HCT116 (cell line): ENCODE measurements at regions not wholly inside any gene's neighbourhood (a gene's known extent, or its start where the extent isn't known, plus 50 kb on each side); places are given as distances from the start of the nearest gene placed in this dataset.

Source experiments
- ATAC-seq: fragments of 200-7000 bp; cut with Tn5 transposase; 2 replicates; pipeline ENCODE4 v1.9.1; 2020; ENCODE audit warnings: mild to moderate bottlenecking, moderate library complexity
- BruUV-seq: library from RNA; stranded (reverse); fragments of 400-500 nt; replicated peaks from 2 replicates; lab custom pipeline; 2021; lab: Mats Ljungman, UMichigan
- CTCF ChIA-PET: fragments of 300-600 bp; sonication (Branson Sonifier 250); formaldehyde crosslinking; loops from one replicate; lab custom pipeline; 2021; ENCODE audit warnings: antibody characterized with exemption; lab: Charles Lee
- POLR2A ChIA-PET: fragments of 300-600, 350-600 bp; sonication (Branson Sonifier 250); formaldehyde crosslinking; loops from one replicate; lab custom pipeline; 2021; ENCODE audit warnings: antibody characterized with exemption; lab: Charles Lee
- RAD21 ChIA-PET, 2 experiments: fragments of 300-600 bp; sonication (Branson Sonifier 250); formaldehyde crosslinking; loops; one replicate each; lab custom pipeline; 2023; ENCODE audit warnings: low total read pairs in 2 of 2; ENCODE audit not compliant: uncharacterized antibody in 2 of 2, unreplicated experiment in 2 of 2, low non-redundant PET in 1 of 2; lab: Charles Lee
- DNase-seq: peaks from one replicate; pipeline ENCODE4 v3.0.0-alpha.2; 2010; ENCODE audit warnings: low read depth, low spot score
- H2AFZ ChIP-seq: fragments of 200-600 bp; shearing (Covaris generic), sonication (generic); 2 replicates; pipeline ENCODE4 v1.6.1; 2017; ENCODE audit warnings: low read depth, mixed run types, mixed read lengths, antibody characterized with exemption, low read length; ENCODE audit not compliant: poor library complexity, severe bottlenecking
- H3K27ac ChIP-seq: 2 replicates; pipeline ENCODE4 v1.5.1; 2012; ENCODE audit warnings: low read depth, low read length
- H3K27me3 ChIP-seq: fragments of 200-600 bp; sonication (generic); 2 replicates; pipeline ENCODE4 v1.6.1; 2016; ENCODE audit warnings: mixed run types, low read length, mixed read lengths; ENCODE audit not compliant: insufficient read depth
- H3K36me3 ChIP-seq, 2 experiments: fragments of 200-500 bp in 1 of 2; fragments of 200-600 bp in 1 of 2; sonication (Bioruptor generic) in 1 of 2; sonication (generic) in 1 of 2; 2 replicates each; pipeline versions ENCODE4 v1.5.1 to v1.6.1; 2014 to 2016; ENCODE audit warnings: low read length in 2 of 2, inconsistent platforms in 1 of 2, mixed read lengths in 1 of 2, mixed run types in 1 of 2; ENCODE audit not compliant: insufficient read depth in 2 of 2, control insufficient read depth in 1 of 2
- H3K4me1 ChIP-seq, 2 experiments: fragments of 200-600 bp in 1 of 2; sonication (generic) in 1 of 2; 2 replicates each; pipeline versions ENCODE4 v1.5.1 to v1.6.1; 2012 to 2017; ENCODE audit warnings: low read length in 2 of 2, inconsistent platforms in 1 of 2, mild to moderate bottlenecking in 1 of 2, mixed read lengths in 1 of 2, mixed run types in 1 of 2, moderate library complexity in 1 of 2; ENCODE audit not compliant: insufficient read depth in 2 of 2, control insufficient read depth in 1 of 2
- H3K4me2 ChIP-seq: fragments of 200-600 bp; sonication (generic); 2 replicates; pipeline ENCODE4 v1.6.1; 2017; ENCODE audit warnings: mixed run types, low read length, mixed read lengths
- H3K4me3 ChIP-seq, 2 experiments: fragments of 200-600 bp in 1 of 2; sonication (generic) in 1 of 2; replicated peaks in 1 of 2; 2 replicates each; pipeline ENCODE4 v1.5.1; 2011 to 2016; ENCODE audit warnings: low read length in 2 of 2, control low read depth in 1 of 2, low read depth in 1 of 2, mild to moderate bottlenecking in 1 of 2, mixed read lengths in 1 of 2, mixed run types in 1 of 2
- H3K79me2 ChIP-seq: fragments of 200-600 bp; sonication (generic); 2 replicates; pipeline ENCODE4 v1.6.1; 2017; ENCODE audit warnings: mild to moderate bottlenecking, mixed run types, low read length, moderate library complexity, mixed read lengths; ENCODE audit not compliant: insufficient read depth
- H3K9ac ChIP-seq: fragments of 200-600 bp; sonication (generic); 2 replicates; pipeline ENCODE4 v1.6.1; 2016; ENCODE audit warnings: low read length, mixed read lengths
- H3K9me2 ChIP-seq: fragments of 200-600 bp; sonication (generic), shearing (Covaris generic); 2 replicates; pipeline ENCODE4 v1.6.1; 2017; ENCODE audit warnings: mixed run types, mild to moderate bottlenecking, moderate library complexity; ENCODE audit not compliant: insufficient read depth
- H3K9me3 ChIP-seq, 2 experiments: fragments of 200-500 bp in 1 of 2; fragments of 200-600 bp in 1 of 2; sonication (Bioruptor generic) in 1 of 2; sonication (generic) in 1 of 2; 2 replicates each; pipeline ENCODE4 v1.6.1; 2014 to 2017; ENCODE audit warnings: low read length in 2 of 2, mixed read lengths in 2 of 2, inconsistent platforms in 1 of 2, low read depth in 1 of 2, mild to moderate bottlenecking in 1 of 2, mixed run types in 1 of 2, moderate library complexity in 1 of 2; ENCODE audit not compliant: control insufficient read depth in 1 of 2, insufficient read depth in 1 of 2
- H4K20me1 ChIP-seq: fragments of 200-600 bp; sonication (generic), shearing (Covaris generic); 2 replicates; pipeline ENCODE4 v1.6.1; 2017; ENCODE audit warnings: mixed run types, mild to moderate bottlenecking, moderate library complexity; ENCODE audit not compliant: insufficient read depth
- ATF3 ChIP-seq: IDR thresholded peaks from 2 replicates; pipeline ENCODE4 v1.6.1; 2012
- CEBPB ChIP-seq: IDR thresholded peaks from 2 replicates; pipeline ENCODE4 v1.6.1; 2012; ENCODE audit warnings: low read depth
- EZH2 ChIP-seq: fragments of 200-600 bp; sonication (generic); IDR thresholded peaks from 2 replicates; pipeline ENCODE4 v1.6.1; 2017; ENCODE audit warnings: antibody characterized with exemption, mixed run types
- EZH2phosphoT487 ChIP-seq: fragments of 200-600 bp; IDR thresholded peaks from 2 replicates; pipeline ENCODE4 v1.6.1; 2018; ENCODE audit warnings: antibody characterized with exemption, borderline replicate concordance
- FOSL1 ChIP-seq: IDR thresholded peaks from 2 replicates; pipeline ENCODE4 v1.6.1; 2012; ENCODE audit warnings: low read depth
- JUND ChIP-seq: IDR thresholded peaks from 2 replicates; pipeline ENCODE4 v1.6.1; 2012
- MAX ChIP-seq: IDR thresholded peaks from 2 replicates; pipeline ENCODE4 v1.6.1; 2012
- POLR2AphosphoS5 ChIP-seq: IDR thresholded peaks from 2 replicates; pipeline ENCODE4 v1.6.1; 2011; ENCODE audit warnings: mild to moderate bottlenecking, low read depth, low read length, moderate library complexity
- RAD21 ChIP-seq: IDR thresholded peaks from 2 replicates; pipeline ENCODE4 v1.6.1; 2012; ENCODE audit warnings: low read depth, mild to moderate bottlenecking
- TCF7L2 ChIP-seq: IDR thresholded peaks from 2 replicates; pipeline ENCODE4 v1.7.0; 2011; ENCODE audit warnings: borderline replicate concordance, inconsistent platforms; ENCODE audit not compliant: insufficient read depth, insufficient read length; ENCODE audit errors: extremely low read depth
- YY1 ChIP-seq: IDR thresholded peaks from 2 replicates; pipeline ENCODE4 v1.6.1; 2011; ENCODE audit warnings: low read length, low read depth, moderate library complexity, mild to moderate bottlenecking; ENCODE audit not compliant: insufficient replicate concordance; ENCODE audit errors: extremely low read depth
- ZFX ChIP-seq: fragments of 450-650 bp; IDR thresholded peaks from 2 replicates; pipeline ENCODE4 v1.6.1; 2017
- ZNF274 ChIP-seq: fragments of 200-500 bp; sonication (Bioruptor generic); IDR thresholded peaks from 2 replicates; pipeline ENCODE4 v1.6.1; 2014; ENCODE audit warnings: mild to moderate bottlenecking, low read depth, low read length, inconsistent platforms
- intact Hi-C: fragments of 100-400 bp; cut with micrococcal nuclease; formaldehyde crosslinking; loops from 2 replicates; pipeline ENCODE4 v1.10.0; 2022

DNA sequence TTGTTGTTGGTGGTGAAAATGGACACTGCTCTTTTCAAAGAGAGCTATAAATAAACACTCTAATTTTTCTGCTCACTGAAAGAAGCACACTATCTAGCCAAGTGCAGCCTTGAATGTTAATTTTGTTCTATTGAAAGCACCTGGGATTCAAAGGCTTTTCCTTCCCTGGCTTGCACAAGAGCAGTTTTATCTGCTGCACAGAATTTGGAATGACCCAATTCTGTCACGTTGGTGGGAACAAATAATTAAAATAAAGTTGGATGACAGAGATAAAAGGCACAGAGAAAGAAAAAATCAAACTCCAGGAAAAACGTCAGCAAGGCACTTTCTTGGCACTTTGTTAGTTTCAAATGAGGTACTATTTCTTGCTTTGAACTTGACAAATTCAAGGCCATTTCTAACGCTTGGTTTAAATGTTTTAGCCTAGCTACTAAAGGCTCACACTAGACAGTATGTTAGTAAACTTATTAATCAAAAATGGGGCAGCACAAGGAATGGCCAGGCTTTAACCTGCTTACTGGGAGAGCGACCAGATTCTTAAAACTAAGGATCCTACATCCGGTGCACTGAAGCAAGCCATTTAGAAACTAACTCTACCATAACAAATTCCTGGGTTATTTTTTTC is 145.5 kb upstream of the ARG1 start:
- Histone ChIP-seq H3K27me3 (no peaks in the 10 kb centered on the region), H3K4me1 (no peaks in the 10 kb centered on the region), H3K79me2 (no peaks in the 10 kb centered on the region), H3K36me3 (no peaks in the 10 kb centered on the region), H3K4me3 (no peak overlapping the region), H3K4me2 (no peak overlapping the region), H2AFZ (no peak overlapping the region), H4K20me1 (no peaks in the 10 kb centered on the region), H3K27ac (no peak overlapping the region), H3K9me2 (peaks cover 3% of the 10 kb centered on the region; the same call in 1 of the 2 replicates), H3K9me3 (no peaks in the 10 kb centered on the region), H3K9ac (no peak overlapping the region)
- RAD21 ChIA-PET = no interaction called here
- CTCF ChIA-PET = no interaction called here
- no peak for DNase-seq
- no peak for ATAC-seq
- POLR2A ChIA-PET = no interaction called here
- intact Hi-C loops = no loop called here
- no peak for TF ChIP-seq RAD21
- no peak for TF ChIP-seq POLR2AphosphoS5
- TF ChIP-seq EZH2 = no peak
- no peak for TF ChIP-seq FOSL1
- no peak for TF ChIP-seq JUND
- TF ChIP-seq MAX = no peak
- TF ChIP-seq ZNF274 = no peak
- no peak for TF ChIP-seq ZFX
- TF ChIP-seq CEBPB = no peak
- no peak for TF ChIP-seq EZH2phosphoT487
- TF ChIP-seq TCF7L2 = no peak
- no peak for TF ChIP-seq YY1
- TF ChIP-seq ATF3 = no peak
- no TSS peak for BruUV-seq
